GM18519 (cell line): ENCODE measurements at regions not wholly inside any gene's neighbourhood (a gene's known extent, or its start where the extent isn't known, plus 50 kb on each side); places are given as distances from the start of the nearest gene placed in this dataset.
A peak's percentile ranks its signal among the peaks of the same experiment; 100 is the strongest.

Experiments
- ATAC-seq: cut with Tn5 transposase; IDR thresholded peaks from one replicate; pipeline ENCODE4 v1.9.1; 2021; ENCODE audit warnings: mild to moderate bottlenecking, moderate library complexity; ENCODE audit not compliant: unreplicated experiment, low FRiP score

DNA sequence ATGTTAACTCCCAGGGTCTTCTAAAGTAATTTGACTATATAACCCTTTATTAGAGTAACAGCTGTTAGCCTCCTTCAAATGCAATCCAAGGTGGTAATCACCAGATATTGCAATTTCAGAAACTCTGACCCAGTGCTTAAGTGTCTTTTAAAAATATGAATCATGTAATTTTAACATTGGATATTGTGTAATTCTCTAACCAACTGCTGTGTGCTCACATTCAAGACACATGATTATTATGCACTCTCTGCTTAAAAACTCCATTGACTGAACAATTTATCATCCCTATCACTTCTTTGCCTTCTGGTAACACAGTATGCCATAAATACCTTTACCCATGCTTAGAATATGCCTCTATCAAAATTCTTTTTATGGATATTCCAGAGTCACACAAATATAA, 537.4 kb upstream of the RGS18 start:
- ATAC-seq: no peak

- no peak for ATAC-seq
Measured at GRCh38 chr1:191624044-191624443, 534.2 kb upstream of the RGS18 start.

- ATAC-seq: no peak
Measured at GRCh38 chr1:191629836-191630235, 528.4 kb upstream of the RGS18 start.

GRCh38 chr1:191634801-191635508, 523.3 kb upstream of the RGS18 start:
- no peak for ATAC-seq

- ATAC-seq: no peak
Measured at GRCh38 chr1:191636345-191636744, 521.9 kb upstream of the RGS18 start.

DNA sequence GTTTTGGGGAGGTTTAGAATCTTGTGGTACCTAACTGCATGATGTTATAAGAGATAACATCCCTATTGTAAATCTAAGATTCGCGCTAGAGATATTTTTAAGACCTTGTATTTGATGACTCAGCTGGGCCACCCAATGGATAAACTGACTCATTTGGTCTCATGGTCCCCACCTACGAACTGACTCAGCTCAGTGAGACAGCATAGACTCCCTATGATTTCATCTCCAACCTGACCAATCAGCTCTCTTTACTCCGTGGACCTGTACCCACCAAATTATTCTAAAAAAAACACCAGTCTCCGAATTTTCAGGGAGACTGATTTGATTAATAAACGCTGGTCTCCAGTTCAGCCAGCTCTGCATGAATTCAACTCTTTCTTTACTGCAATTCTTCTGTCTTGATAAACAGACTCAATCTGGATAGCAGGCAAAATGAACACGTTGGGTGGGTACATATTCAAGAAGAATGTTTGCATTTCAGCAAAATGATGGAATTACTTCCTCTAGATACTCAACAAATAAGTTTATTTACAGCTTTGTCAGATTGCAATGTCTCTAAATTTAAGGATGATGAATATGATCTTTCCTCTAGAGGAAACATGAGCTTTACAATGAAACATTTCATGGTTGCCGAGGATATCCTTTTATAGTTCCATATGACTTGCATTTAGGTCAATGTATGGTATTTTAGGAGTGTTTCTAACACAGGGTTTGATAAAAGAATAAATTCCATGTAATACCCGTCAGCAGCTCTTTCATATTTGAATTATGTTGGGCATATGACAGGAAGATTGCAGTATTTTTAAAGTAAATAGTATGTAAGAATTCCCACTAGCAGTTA, 516.6 kb upstream of the RGS18 start:
- no peak for ATAC-seq

DNA sequence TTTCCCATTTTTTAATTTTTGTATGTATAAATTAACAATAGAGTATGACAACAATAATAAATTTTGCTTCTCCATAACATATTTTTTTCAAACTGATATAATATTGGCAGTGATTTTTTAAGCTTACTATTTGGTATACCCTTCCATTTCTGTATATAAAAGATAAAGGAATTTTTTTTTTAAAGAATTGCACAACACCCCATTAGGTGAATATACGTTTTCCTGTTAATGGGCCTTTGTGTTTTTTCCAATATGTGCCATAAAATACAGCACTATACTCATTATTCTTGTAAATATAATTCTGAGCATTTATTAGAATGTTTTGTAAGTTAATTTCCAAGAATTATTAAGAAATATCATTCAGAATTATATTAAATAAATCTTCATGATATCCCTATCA, 515.2 kb upstream of the RGS18 start:
- no peak for ATAC-seq

GRCh38 chr1:191648939-191649338, 509.3 kb upstream of the RGS18 start:
- no peak for ATAC-seq

DNA sequence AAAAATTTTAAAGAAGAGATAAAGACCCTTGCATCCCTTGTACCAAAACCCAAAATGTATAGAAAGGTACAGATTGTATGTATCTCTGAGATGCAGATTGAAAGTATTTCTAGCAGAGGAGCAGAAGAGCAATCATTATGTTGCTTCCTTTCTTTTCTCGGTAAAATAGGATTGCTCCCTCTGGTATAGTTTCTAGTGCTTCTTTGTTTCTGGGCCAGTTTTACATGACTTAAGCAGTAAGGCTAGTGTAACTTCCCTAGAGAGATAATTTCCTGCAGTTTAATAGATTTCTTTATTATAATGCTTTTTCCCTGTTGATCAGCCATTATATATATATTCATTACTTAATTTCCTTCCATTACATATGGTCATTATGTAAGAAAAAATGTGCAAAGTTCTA, 496.2 kb upstream of the RGS18 start:
- ATAC-seq: no peak

DNA sequence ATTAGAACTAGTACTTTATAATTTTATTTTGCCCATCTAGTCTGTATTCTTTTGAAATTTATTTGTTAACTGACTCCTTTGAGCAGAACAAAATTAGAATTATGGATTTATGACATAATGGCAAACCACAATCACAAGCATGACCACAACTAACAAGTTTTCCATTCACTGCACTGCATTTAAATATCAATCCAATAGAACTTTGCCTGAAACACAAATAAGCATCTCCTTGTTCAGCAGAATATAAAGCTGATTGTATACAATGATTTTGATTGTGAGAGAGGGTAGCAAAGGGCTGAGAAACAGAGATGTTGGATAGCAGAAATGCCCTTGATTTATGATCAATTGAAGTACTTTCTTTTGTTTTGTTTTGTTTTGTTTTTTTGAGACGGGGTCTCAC, 495.5 kb upstream of the RGS18 start:
- ATAC-seq: no peak

DNA sequence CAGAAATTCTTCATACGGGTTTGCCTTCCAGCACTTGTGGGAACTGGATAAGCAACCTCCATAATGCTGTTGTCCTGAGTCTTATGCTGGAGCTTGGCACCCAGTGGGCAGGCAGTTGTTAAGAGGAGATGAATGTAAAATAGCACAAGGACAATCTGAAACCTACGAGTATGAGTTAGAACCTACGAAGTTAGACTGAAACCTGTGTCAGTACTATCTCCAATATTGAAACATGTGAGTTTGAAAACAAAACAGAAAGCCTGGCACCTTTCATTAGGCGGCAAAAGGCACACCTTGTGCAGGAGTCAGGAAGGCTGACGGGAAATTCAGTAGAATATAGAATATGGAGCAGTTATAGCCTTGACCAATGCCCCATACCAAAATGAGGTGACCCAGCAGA, 489.7 kb upstream of the RGS18 start:
- ATAC-seq: no peak

DNA sequence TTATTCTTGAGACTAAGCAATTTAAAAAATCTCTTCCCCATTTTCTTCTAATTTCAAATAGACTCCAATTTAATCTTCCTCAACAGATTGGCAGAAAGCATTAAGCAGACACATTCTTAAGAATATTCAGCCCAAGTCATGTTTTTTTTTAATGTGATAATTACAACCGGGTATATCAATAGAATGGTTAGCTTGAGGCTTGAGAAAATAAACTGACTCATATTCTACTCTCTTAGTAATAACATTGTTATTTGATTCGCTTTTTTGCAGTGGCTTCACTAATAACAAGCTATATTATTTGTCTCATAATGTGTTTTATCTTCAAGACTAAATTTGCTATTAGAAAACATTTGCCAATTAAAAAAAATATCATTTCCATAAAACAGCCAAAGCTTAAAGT, 488.6 kb upstream of the RGS18 start:
- ATAC-seq: no peak

- ATAC-seq: no peak
Measured at GRCh38 chr1:191671236-191671635, 487.0 kb upstream of the RGS18 start.

GRCh38 chr1:191674626-191675179, 483.6 kb upstream of the RGS18 start:
- no peak for ATAC-seq

GRCh38 chr1:191675856-191676783, 482.1 kb upstream of the RGS18 start:
- ATAC-seq: peak; percentile 43

DNA sequence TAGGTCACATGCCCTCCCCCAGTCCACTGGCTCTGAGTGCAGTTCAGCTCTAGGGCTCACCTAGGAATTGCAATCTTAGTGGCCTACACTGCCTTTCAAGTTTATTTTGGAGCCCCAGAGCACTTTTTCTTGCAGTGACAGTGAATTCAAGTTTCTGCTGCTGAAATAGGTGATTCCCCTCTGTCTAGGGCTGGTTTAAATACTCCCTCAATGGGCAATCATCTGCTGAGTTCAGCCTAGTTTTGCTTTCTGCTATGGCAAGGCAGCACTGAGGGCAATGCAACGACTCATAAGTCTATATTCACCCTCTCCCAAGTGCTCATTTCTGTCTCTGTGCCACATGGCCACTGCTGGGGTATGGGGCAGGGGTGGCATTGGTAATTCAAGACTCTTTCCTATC, 472.6 kb upstream of the RGS18 start:
- ATAC-seq: no peak

DNA sequence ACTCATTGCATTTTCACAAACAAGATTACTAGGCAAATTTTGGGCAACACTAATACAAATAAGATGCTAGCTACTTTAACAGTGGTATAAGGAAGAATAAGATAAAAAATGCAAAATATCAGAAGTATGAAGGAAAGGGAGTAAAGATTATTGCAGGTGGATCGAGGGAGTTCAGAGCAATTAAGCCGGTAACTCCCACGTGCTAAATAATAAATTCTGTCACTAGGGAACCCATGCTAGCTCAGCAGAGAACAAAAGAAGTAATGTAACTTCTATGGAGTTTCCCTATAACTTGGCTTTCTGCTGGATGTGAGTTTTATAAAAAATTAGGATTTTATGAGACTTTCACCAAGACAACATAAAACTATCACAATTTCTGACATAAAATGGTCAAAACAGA, 470.5 kb upstream of the RGS18 start:
- ATAC-seq: no peak

DNA sequence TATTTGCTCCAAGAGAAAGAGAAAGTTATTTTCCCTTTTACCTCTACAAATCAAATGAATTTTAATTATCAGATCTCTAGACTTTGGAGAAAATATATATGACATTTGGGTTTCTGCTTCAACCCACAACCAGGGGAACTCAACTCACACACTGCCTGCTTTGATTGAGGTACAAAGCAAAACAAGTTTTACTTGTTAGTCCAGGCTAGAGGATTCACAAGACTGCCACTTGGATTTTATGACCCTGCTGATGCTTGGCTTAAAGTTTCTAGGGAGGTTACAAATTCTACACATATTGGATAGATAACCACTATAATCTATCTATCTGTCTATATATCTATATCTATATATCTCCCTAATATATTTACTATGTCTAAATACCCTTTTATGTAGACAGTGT, 467.3 kb upstream of the RGS18 start:
- ATAC-seq: no peak

DNA sequence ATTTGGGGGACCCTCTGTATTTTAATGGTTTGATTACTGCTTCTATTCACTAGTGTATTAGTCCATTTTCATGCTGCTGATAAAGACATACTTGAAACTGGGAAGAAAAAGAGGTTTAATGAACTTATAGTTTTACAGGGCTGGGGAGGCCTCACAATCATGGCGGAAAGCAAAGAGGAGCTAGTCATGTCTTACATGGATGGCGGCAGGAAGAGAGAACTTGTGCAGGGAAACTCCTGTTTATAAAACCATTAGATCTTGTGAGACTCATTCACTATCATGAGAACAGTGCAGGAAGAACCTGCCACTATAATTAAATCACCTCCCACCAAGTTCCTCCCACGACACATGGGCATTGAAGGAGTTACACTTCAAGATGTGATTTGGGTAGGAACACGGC, 464.5 kb upstream of the RGS18 start:
- no peak for ATAC-seq

DNA sequence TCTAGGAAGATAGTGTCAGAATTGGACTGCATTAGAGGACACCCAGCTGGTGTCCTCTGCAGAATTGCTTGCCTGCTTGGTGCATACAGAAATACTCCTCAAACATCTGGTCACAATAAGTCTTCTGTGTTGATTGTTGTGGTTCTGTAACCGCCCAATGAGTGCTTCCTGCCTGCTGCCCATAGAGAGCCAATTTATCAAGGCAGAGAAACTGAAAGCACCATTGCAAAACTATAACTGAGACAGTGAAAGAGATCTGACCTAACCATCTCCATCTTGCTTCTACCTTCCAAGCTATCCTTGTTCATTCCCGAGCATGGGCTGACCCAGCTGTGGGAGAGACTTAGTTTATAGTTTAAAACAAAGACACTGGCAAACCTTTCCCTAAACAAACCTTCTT, 462.4 kb upstream of the RGS18 start:
- ATAC-seq: peak; percentile 87

DNA sequence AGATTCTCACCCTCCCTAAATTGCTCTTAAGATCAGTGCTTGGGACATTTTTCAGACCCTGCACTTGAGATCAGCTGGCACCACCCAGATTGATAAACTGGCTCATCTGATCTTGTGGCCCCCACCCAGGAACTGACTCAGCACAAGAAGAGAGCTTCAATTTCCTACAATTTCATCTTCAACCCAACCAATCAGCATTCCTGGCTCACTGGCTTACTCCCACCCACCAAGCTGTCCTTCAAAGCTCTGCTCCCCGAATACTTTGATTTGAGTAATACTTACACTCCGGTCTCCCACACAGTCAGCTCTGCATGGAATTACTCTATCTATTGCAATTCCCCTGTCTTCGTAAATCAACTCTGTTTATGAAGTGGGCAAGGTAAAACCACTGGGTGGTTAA, 461.9 kb upstream of the RGS18 start:
- ATAC-seq: no peak
